SH-SY5Y (cell line): ENCODE measurements at regions not wholly inside any gene's neighbourhood (a gene's known extent, or its start where the extent isn't known, plus 50 kb on each side); places are given as distances from the start of the nearest gene placed in this dataset.

Experiments
- GATA2 ChIP-seq: IDR thresholded peaks from 2 replicates; pipeline ENCODE4 v1.6.1; 2011; ENCODE audit warnings: mild to moderate bottlenecking, low read depth, low read length
- GATA3 ChIP-seq: IDR thresholded peaks from 2 replicates; pipeline ENCODE4 v1.6.1; 2011; ENCODE audit warnings: low read depth, mild to moderate bottlenecking, low read length, moderate library complexity

GRCh38 chr4:96097693-96098092, 257.8 kb downstream of the PDHA2 start:
- TF ChIP-seq GATA3 = no peak
- TF ChIP-seq GATA2 = no peak
